H9 (cell line): ENCODE measurements at regions not wholly inside any gene's neighbourhood (a gene's known extent, or its start where the extent isn't known, plus 50 kb on each side); places are given as distances from the start of the nearest gene placed in this dataset.

Experiments used
- DNase-seq: peaks from one replicate; pipeline ENCODE4 v3.0.0-alpha.2; 2017
- H2AFZ ChIP-seq: one replicate; pipeline ENCODE4 v1.6.1; 2013; ENCODE audit warnings: mild to moderate bottlenecking, low read length, control low read depth, moderate library complexity
- H2AK5ac ChIP-seq: 2 replicates; pipeline ENCODE4 v1.6.1; 2013; ENCODE audit warnings: low read length, control low read depth, mixed read lengths; ENCODE audit not compliant: insufficient read length
- H2BK120ac ChIP-seq: one replicate; pipeline ENCODE4 v1.6.1; 2013; ENCODE audit warnings: low read depth, mild to moderate bottlenecking, low read length, control low read depth, inconsistent platforms; ENCODE audit not compliant: poor library complexity, severe bottlenecking
- H2BK12ac ChIP-seq: 2 replicates; pipeline ENCODE4 v1.6.1; 2013; ENCODE audit warnings: low read length, control low read depth, mixed read lengths, low read depth; ENCODE audit not compliant: insufficient read length
- H2BK15ac ChIP-seq: 2 replicates; pipeline ENCODE4 v1.6.1; 2013; ENCODE audit warnings: low read depth, low read length, control low read depth
- H2BK20ac ChIP-seq: one replicate; pipeline ENCODE4 v1.6.1; 2013; ENCODE audit warnings: low read depth, mild to moderate bottlenecking, low read length, control low read depth, inconsistent platforms; ENCODE audit not compliant: poor library complexity, severe bottlenecking
- H2BK5ac ChIP-seq: 2 replicates; pipeline ENCODE4 v1.6.1; 2013; ENCODE audit warnings: low read length, control low read depth, mixed read lengths; ENCODE audit not compliant: insufficient read length
- H3K14ac ChIP-seq: 2 replicates; pipeline ENCODE4 v1.6.1; 2013; ENCODE audit warnings: low read length, control low read depth; ENCODE audit not compliant: insufficient read depth
- H3K18ac ChIP-seq: 2 replicates; pipeline ENCODE4 v1.6.1; 2013; ENCODE audit warnings: low read depth, mild to moderate bottlenecking, mixed read lengths, low read length, control low read depth; ENCODE audit not compliant: insufficient read length
- H3K23ac ChIP-seq: 2 replicates; pipeline ENCODE4 v1.6.1; 2013; ENCODE audit warnings: low read length, control low read depth, mixed read lengths, low read depth; ENCODE audit not compliant: insufficient read length
- H3K23me2 ChIP-seq: 2 replicates; pipeline ENCODE4 v1.6.1; 2013; ENCODE audit warnings: low read depth, mild to moderate bottlenecking, mixed read lengths, low read length, control low read depth; ENCODE audit not compliant: insufficient read length, poor library complexity, severe bottlenecking
- H3K27ac ChIP-seq: 2 replicates; pipeline ENCODE4 v1.5.1; 2013; ENCODE audit warnings: low read length, control low read depth, mixed read lengths, low read depth; ENCODE audit not compliant: insufficient read length
- H3K27me3 ChIP-seq: 2 replicates; pipeline ENCODE4 v1.6.1; 2013; ENCODE audit warnings: low read length, control low read depth, inconsistent platforms; ENCODE audit not compliant: insufficient read depth
- H3K4ac ChIP-seq: 2 replicates; pipeline ENCODE4 v1.6.1; 2013; ENCODE audit warnings: low read depth, mild to moderate bottlenecking, control low read depth, inconsistent platforms, low read length, moderate library complexity
- H3K4me1 ChIP-seq: 2 replicates; pipeline ENCODE4 v1.6.1; 2013; ENCODE audit warnings: low read length, control low read depth, inconsistent platforms; ENCODE audit not compliant: insufficient read depth
- H3K4me2 ChIP-seq: 2 replicates; pipeline ENCODE4 v1.6.1; 2013; ENCODE audit warnings: low read length, control low read depth, mixed read lengths; ENCODE audit not compliant: insufficient read length, insufficient read depth
- H3K56ac ChIP-seq: 2 replicates; pipeline ENCODE4 v1.6.1; 2013; ENCODE audit warnings: low read depth, mild to moderate bottlenecking, mixed read lengths, low read length, control low read depth; ENCODE audit not compliant: insufficient read length
- H3K79me1 ChIP-seq: 2 replicates; pipeline ENCODE4 v1.6.1; 2013; ENCODE audit warnings: low read depth, mild to moderate bottlenecking, moderate library complexity, low read length, control low read depth, inconsistent platforms; ENCODE audit not compliant: insufficient read depth, poor library complexity, severe bottlenecking
- H3K79me2 ChIP-seq: 2 replicates; pipeline ENCODE4 v1.6.1; 2013; ENCODE audit warnings: low read length, control low read depth, inconsistent platforms; ENCODE audit not compliant: insufficient read depth
- H3K9ac ChIP-seq: 2 replicates; pipeline ENCODE4 v1.6.1; 2013; ENCODE audit warnings: low read length, control low read depth, mixed read lengths; ENCODE audit not compliant: insufficient read length; ENCODE audit errors: extremely low read depth
- H3K9me3 ChIP-seq: one replicate; pipeline ENCODE4 v1.6.1; 2013; ENCODE audit warnings: low read depth, low read length, inconsistent platforms; ENCODE audit not compliant: control insufficient read depth
- H3T11ph ChIP-seq: one replicate; pipeline ENCODE4 v1.6.1; 2013; ENCODE audit warnings: mild to moderate bottlenecking, low read length, control low read depth, inconsistent platforms
- H4K20me1 ChIP-seq: one replicate; pipeline ENCODE4 v1.6.1; 2013; ENCODE audit not compliant: control insufficient read depth, insufficient read length, insufficient read depth
- H4K5ac ChIP-seq: 2 replicates; pipeline ENCODE4 v1.6.1; 2013; ENCODE audit warnings: low read depth, mild to moderate bottlenecking, mixed read lengths, low read length, control low read depth; ENCODE audit not compliant: insufficient read length
- H4K8ac ChIP-seq: replicated peaks from 2 replicates; pipeline ENCODE4 v1.6.1; 2013; ENCODE audit warnings: low read length, control low read depth, mixed read lengths, low read depth; ENCODE audit not compliant: insufficient read length
- H4K91ac ChIP-seq: 2 replicates; pipeline ENCODE4 v1.6.1; 2013; ENCODE audit warnings: low read depth, mild to moderate bottlenecking, moderate library complexity, mixed read lengths, low read length, control low read depth; ENCODE audit not compliant: insufficient read length
- H3K27ac Mint-ChIP-seq, 3 experiments: 2 replicates in 2 of 3; 3 replicates in 1 of 3; pipeline ENCODE4 v1.8.0; 2020 to 2021; ENCODE audit warnings: mixed read lengths in 3 of 3, mild to moderate bottlenecking in 1 of 3, moderate library complexity in 1 of 3
- H3K27me3 Mint-ChIP-seq: 2 replicates; pipeline ENCODE4 v1.8.0; 2021; ENCODE audit warnings: low read depth, mild to moderate bottlenecking, moderate library complexity, mixed read lengths
- H3K36me3 Mint-ChIP-seq, 3 experiments: 2 replicates in 2 of 3; 3 replicates in 1 of 3; pipeline ENCODE4 v1.8.0; 2020 to 2021; ENCODE audit warnings: low read depth in 3 of 3, mixed read lengths in 3 of 3; ENCODE audit not compliant: insufficient read depth in 1 of 3
- H3K4me1 Mint-ChIP-seq, 2 experiments: 2 replicates each; pipeline ENCODE4 v1.8.0; 2020; ENCODE audit warnings: mixed read lengths in 2 of 2
- H3K4me3 Mint-ChIP-seq, 2 experiments: 2 replicates in 1 of 2; 3 replicates in 1 of 2; pipeline ENCODE4 v1.8.0; 2020 to 2021; ENCODE audit warnings: mild to moderate bottlenecking in 2 of 2, mixed read lengths in 2 of 2, moderate library complexity in 1 of 2
- H3K9me3 Mint-ChIP-seq, 2 experiments: 2 replicates in 1 of 2; 3 replicates in 1 of 2; pipeline ENCODE4 v1.8.0; 2020; ENCODE audit warnings: mild to moderate bottlenecking in 2 of 2, mixed read lengths in 2 of 2, moderate library complexity in 1 of 2
- CTCF ChIP-seq: fragments of 200-600 bp; sonication (generic); conservative IDR thresholded peaks from 3 replicates; pipeline ENCODE4 v1.8.0; 2021; ENCODE audit warnings: antibody characterized with exemption, mild to moderate bottlenecking
- WGBS: extraction: QIAGEN DNeasy Blood & Tissue Kit; methylation state at CpG from one replicate; pipeline ENCODE4 v1.1.7; 2013; ENCODE audit warnings: missing lambda C conversion rate, low lambda C conversion rate, mixed read lengths; ENCODE audit not compliant: insufficient read length; ENCODE audit errors: extremely low coverage; 5-methylcytosine and 5-hydroxymethylcytosine counted together

- Mint-ChIP-seq H3K27ac (no peak overlapping the region), H3K9me3 (no peaks in the 10 kb centered on the region; a peak in 1 of 5 replicates), H3K36me3 (no peaks in the 10 kb centered on the region), H3K4me3 (no peak overlapping the region), H3K4me1 (peaks cover 2 to 6% of the 10 kb centered on the region in 2 experiments; a peak in 1 of 4 replicates), H3K27me3 (no peaks in the 10 kb centered on the region)
- H3K23ac ChIP-seq, result no peak overlapping the region
- no CpG with 5 or more reads among the region's 2 CpGs for WGBS
- no peak overlapping the region for H3K4me2 ChIP-seq
- H3K23me2 ChIP-seq, result no peaks in the 10 kb centered on the region
- DNase-seq, result no peak
- H2BK12ac ChIP-seq, result no peak overlapping the region
- H3K79me1 ChIP-seq, result no peaks in the 10 kb centered on the region
- H4K8ac ChIP-seq, result no peak overlapping the region
- H3K56ac ChIP-seq, result no peak overlapping the region
- H3K18ac ChIP-seq, result no peak overlapping the region
- no peaks in the 10 kb centered on the region for H3K27me3 ChIP-seq
- no peak overlapping the region for H3K4ac ChIP-seq
- H2BK5ac ChIP-seq, result no peak overlapping the region
- H3T11ph ChIP-seq, result no peak overlapping the region
- no peak overlapping the region for H4K91ac ChIP-seq
- H3K14ac ChIP-seq, result no peak overlapping the region
- no peaks in the 10 kb centered on the region for H3K79me2 ChIP-seq
- no peak overlapping the region for H2BK20ac ChIP-seq
- no peak overlapping the region for H4K5ac ChIP-seq
- no peak overlapping the region for H3K9ac ChIP-seq
- H4K20me1 ChIP-seq, result no peaks in the 10 kb centered on the region
- H3K4me1 ChIP-seq, result peaks cover 2% of the 10 kb centered on the region; the same call in 1 of the 2 replicates
- no peak overlapping the region for H2AK5ac ChIP-seq
- no peak overlapping the region for H2BK120ac ChIP-seq
- no peaks in the 10 kb centered on the region for H3K9me3 ChIP-seq
- H3K27ac ChIP-seq, result no peak overlapping the region
- no peak overlapping the region for H2BK15ac ChIP-seq
- H2AFZ ChIP-seq, result no peak overlapping the region
- no peak for TF ChIP-seq CTCF
Observed at GRCh38 chr4:45122406-45122805, 396.1 kb upstream of the GNPDA2 start.
